Muscle of leg (tissue), 3 donors: ENCODE measurements at regions not wholly inside any gene's neighbourhood (a gene's known extent, or its start where the extent isn't known, plus 50 kb on each side); places are given as distances from the start of the nearest gene placed in this dataset.

Experiments used
- DNase-seq: peaks from one replicate; pipeline ENCODE4 v3.0.0; 2013
- H3K27ac ChIP-seq: one replicate; pipeline ENCODE4 v1.5.1; 2013; ENCODE audit warnings: mild to moderate bottlenecking, low read length, control low read depth
- H3K27me3 ChIP-seq: one replicate; pipeline ENCODE4 v1.6.1; 2013; ENCODE audit warnings: low read length; ENCODE audit not compliant: control insufficient read depth, insufficient read depth
- H3K36me3 ChIP-seq: one replicate; pipeline ENCODE4 v1.6.1; 2013; ENCODE audit warnings: low read length; ENCODE audit not compliant: control insufficient read depth, insufficient read depth
- H3K4me1 ChIP-seq: one replicate; pipeline ENCODE4 v1.6.1; 2013; ENCODE audit warnings: low read length; ENCODE audit not compliant: control insufficient read depth, insufficient read depth
- H3K4me3 ChIP-seq: one replicate; pipeline ENCODE4 v1.5.1; 2013; ENCODE audit warnings: low read length, control low read depth
- H3K9me3 ChIP-seq: replicated peaks from 2 replicates; pipeline ENCODE4 v1.6.1; 2013; ENCODE audit warnings: low read depth, low read length; ENCODE audit not compliant: control insufficient read depth
- WGBS: methylation state at CpG from one replicate; pipeline ENCODE4 v1.1.5; 2013; ENCODE audit warnings: missing lambda C conversion rate; ENCODE audit not compliant: insufficient coverage; 5-methylcytosine and 5-hydroxymethylcytosine counted together

DNA sequence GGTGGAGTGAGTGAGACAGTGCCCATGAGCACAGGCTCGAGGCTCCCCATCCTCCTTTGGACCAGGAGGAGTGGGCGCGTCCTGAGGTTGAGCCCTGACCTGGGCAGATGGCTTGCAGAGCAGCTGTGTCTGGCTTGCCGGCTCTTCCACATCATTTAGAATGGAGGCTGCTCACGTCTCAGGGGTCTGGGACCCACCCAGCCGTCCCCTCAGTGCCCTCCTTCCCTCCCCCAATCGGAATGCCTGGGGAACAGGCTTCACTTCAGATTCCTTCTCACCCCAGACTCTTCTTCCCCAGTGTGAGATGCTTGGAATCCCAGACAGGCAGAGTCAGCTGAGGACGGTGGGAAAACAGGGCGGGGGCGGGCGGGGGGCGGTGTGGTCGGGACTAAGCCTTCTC, 968.6 kb upstream of the ZNF722 start:
- DNase-seq, result no peak
- Histone ChIP-seq H3K4me1 (no peaks in the 10 kb centered on the region), H3K4me3 (no peak overlapping the region), H3K36me3 (no peaks in the 10 kb centered on the region), H3K9me3 (peaks cover 42% of the 10 kb centered on the region), H3K27ac (no peak overlapping the region), H3K27me3 (no peaks in the 10 kb centered on the region)
- 71% methylated on average over 7 of the region's 13 CpGs for WGBS

DNA sequence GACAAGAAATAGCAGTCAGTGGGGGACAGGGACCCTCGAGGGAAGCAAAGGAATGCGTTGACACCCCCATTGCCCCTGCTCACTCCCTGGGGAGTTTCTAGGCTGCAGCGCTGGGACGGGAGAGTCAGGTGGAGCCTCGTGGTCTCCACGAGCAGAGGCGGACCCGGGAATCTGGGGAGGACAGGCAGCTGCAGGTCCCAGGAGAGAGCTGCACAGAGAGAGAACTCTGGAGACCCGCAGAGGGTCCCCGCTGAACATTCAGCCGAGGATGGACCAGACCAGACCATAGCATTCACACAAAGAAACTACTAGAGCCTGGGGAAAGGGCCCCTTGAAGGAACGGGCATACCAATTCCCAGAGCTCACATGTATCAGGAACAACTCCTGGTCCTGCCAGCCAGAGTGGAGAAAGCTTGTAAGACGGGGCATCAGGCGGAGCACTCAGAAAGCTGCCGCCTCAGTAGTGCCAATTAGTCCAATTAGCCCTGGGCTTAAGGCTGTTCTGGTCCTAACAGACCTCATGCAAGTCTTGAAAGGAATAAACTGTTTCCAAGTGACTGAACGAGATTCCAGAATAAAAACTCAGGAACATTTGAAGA, 966.7 kb upstream of the ZNF722 start:
- Histone ChIP-seq H3K36me3 (no peaks in the 10 kb centered on the region), H3K4me1 (no peaks in the 10 kb centered on the region), H3K27me3 (no peaks in the 10 kb centered on the region), H3K4me3 (no peak overlapping the region), H3K27ac (no peak overlapping the region), H3K9me3 (peaks cover 43% of the 10 kb centered on the region)
- DNase-seq, result no peak
- 79% methylated on average over 12 of the region's 16 CpGs for WGBS

DNA sequence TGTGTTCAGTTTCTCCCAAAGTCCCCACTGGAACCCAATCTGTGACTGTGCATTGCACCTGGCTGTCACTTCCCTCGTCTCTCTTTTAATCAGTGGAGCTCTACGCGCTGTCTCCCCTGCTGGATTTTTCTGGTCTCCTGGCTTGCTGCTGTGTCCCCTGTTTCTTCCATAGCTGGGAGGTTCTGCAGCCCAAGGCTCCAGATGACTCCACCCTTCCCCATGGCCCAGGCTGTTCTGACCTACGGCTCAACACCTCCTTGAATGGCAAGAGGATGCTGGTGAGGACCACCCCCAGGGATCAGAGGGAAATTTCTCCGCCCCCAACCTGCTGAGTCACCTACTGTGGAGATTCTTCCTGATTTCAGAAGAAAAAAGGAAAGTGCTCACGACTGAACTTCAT, 961.4 kb upstream of the ZNF722 start:
- no peak overlapping the region for H3K27ac ChIP-seq
- no peaks in the 10 kb centered on the region for H3K4me1 ChIP-seq
- no peaks in the 10 kb centered on the region for H3K36me3 ChIP-seq
- DNase-seq, result no peak
- H3K27me3 ChIP-seq, result no peaks in the 10 kb centered on the region
- 97% methylated on average over 3 of the region's 6 CpGs for WGBS
- peaks cover 65% of the 10 kb centered on the region for H3K9me3 ChIP-seq
- no peak overlapping the region for H3K4me3 ChIP-seq

DNA sequence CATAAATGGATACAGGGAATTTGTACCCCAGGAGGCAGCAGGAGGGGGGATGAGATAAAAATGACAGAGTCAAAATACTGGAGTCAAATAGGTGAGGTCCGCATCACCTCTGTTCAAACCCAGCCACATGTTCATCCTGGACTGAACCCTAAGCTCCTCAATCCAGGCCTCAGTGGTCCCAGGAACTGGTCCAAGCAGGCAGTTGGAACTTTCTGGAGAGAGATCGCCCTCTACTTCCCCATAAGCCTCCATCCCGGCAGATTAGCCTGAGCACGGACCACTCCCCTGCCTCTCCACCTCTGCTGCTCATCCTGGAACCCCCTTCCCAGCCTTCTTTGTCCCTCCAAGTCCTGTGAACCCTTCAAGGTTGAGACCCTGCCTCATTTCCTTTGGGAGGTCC, 959.7 kb upstream of the ZNF722 start:
- DNase-seq, result no peak
- Histone ChIP-seq H3K4me3 (no peak overlapping the region), H3K27ac (no peak overlapping the region), H3K36me3 (no peaks in the 10 kb centered on the region), H3K9me3 (peaks cover 69% of the 10 kb centered on the region), H3K4me1 (no peaks in the 10 kb centered on the region), H3K27me3 (no peaks in the 10 kb centered on the region)
- WGBS, result 75% methylated on average over 3 of the region's 4 CpGs

DNA sequence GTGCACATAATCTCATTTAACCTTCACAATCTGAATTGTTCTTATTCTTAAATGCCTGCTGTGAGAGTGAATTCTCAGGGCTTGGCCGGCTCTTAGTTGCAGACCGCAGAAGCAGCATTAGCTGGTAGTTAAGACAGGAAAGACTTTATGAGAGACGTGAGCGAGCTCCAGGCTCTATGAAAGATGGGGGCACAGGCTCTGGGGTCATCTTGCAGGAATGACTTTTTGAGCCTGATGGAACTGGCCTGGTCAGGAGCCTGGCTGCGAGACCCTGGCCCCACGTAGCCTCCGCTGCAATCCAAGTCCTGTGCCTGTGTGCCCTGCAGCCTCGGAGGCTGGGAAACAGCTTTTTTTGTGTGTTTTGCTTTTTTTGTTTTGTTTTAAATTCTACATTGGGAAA, 958.8 kb upstream of the ZNF722 start:
- Histone ChIP-seq H3K36me3 (no peaks in the 10 kb centered on the region), H3K27ac (no peak overlapping the region), H3K9me3 (peaks cover 68% of the 10 kb centered on the region), H3K4me3 (no peak overlapping the region), H3K27me3 (no peaks in the 10 kb centered on the region), H3K4me1 (no peaks in the 10 kb centered on the region)
- WGBS, result 92% methylated on average over 7 of the region's 8 CpGs
- DNase-seq, result no peak

DNA sequence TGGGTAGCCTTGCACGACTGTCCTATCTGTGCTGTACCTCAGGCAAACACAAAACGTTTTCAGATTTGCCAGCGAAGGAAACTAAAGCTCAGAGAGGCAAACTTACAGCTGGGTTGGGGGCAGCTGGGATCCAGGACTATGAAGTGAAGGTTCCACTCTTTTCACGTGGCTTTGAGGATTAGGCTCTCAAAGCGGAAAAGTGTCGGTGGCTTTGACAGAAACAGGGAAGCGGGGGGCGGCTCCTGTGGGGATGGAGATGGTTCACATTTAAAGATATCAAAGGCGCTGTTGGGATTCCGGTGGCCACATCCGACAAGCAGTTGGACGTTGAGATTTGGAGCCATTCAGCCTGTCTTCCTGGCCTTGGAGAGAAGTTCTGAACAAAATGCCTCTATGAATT, 958.3 kb upstream of the ZNF722 start:
- Histone ChIP-seq H3K9me3 (peaks cover 67% of the 10 kb centered on the region), H3K27ac (no peak overlapping the region), H3K27me3 (no peaks in the 10 kb centered on the region), H3K4me3 (no peak overlapping the region), H3K4me1 (no peaks in the 10 kb centered on the region), H3K36me3 (no peaks in the 10 kb centered on the region)
- 81% methylated on average over 8 of the region's 12 CpGs for WGBS
- DNase-seq, result no peak

DNA sequence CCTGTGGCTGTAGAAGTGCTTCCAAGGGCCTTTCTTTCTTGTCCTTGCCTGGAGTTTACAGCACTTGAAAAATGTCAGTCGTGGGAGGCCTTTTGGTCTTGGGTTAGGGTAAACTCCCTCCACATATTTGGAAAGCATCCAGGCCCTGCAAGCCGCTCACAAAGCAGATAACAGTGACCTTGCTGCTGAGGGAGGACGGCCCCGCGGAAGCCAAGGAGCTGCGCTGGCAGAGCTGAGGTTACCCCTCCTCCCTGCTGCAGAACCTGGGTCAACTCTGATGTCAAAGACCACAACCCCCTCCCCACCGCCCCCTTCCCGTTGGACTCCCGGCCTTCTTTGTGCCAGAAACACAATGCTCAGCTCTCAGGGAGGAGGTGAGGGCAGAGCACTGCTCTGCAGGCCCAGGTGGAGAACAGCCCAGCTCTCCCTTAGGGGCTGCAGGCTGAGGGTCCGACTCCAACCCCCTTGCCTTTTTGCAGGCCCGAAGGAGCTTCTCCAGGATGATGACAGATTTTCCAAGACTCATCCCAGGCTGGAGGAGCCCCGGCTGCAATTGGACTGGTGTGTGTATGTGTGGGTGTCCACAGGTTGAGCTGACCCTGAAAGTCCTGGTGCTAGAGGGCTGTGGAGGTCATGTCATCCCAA, 957.6 kb upstream of the ZNF722 start:
- H3K9me3 ChIP-seq, result peaks cover 67% of the 10 kb centered on the region
- H3K36me3 ChIP-seq, result no peaks in the 10 kb centered on the region
- DNase-seq, result no peak
- H3K27ac ChIP-seq, result no peak overlapping the region
- H3K27me3 ChIP-seq, result no peaks in the 10 kb centered on the region
- WGBS, result 82% methylated on average over 7 of the region's 12 CpGs
- H3K4me3 ChIP-seq, result no peak overlapping the region
- H3K4me1 ChIP-seq, result no peaks in the 10 kb centered on the region

DNA sequence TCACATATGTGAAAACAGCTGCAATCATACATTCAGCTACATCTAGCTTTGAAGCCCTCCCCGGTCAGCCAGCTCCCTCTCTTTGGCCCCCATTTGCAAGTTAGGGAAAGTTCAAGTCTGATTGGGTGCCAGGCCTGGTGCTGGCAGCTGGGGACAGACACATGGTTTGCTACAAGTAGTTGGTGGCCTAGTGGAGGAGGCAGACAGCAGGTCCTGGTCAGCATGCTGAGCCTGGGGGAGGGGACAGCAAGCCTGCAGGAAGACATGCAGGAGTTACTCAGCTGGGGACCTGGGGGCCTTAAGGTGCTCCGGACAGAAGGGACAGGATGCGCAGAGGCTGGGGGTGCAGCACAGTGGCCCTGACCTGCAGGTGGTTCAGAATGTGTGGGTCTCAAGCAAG, 956.9 kb upstream of the ZNF722 start:
- DNase-seq, result no peak
- Histone ChIP-seq H3K4me3 (no peak overlapping the region), H3K36me3 (no peaks in the 10 kb centered on the region), H3K9me3 (peaks cover 70% of the 10 kb centered on the region), H3K27ac (no peak overlapping the region), H3K27me3 (no peaks in the 10 kb centered on the region), H3K4me1 (no peaks in the 10 kb centered on the region)
- WGBS, result no CpG with 5 or more reads among the region's 3 CpGs

DNA sequence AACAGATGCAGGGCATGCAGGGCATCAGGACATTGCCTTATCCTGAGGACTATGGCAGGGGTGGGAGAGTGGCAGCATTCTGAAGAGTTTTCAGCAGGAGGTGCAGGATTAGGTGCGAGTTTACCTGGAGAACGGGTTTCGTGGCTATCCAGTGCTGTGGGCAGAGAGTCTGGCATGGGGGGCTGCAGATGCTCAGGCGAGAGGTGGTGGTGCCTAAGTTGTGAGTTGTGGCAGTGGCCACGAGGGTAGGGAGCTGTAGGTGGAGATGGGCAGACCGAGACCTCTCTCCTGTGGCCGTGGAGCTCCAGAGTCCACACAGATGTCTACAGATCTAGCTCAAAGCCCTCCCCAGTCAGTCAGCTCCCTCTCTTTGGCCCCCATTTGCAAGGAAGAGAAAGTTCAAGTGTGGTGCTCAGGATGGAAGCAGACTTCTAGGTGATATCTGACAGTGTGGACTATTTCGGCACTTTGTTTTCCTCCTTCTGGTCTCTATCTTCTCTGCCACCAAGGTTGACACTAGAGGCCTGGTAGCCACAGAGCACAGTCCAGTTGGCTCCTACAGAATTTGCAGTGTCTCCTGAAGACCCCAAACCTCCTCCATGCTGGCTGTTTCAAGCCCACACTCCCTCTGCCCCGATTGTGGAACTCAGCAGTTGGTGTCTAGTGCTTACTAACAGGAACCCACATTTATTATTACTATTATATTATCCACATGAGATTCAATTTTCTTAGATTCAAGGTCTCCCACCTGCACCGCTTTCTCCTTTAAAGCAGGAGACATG, 955.7 kb upstream of the ZNF722 start:
- Histone ChIP-seq H3K9me3 (peaks cover 74% of the 10 kb centered on the region), H3K4me3 (no peak overlapping the region), H3K27ac (no peak overlapping the region), H3K4me1 (no peaks in the 10 kb centered on the region), H3K36me3 (no peaks in the 10 kb centered on the region), H3K27me3 (no peaks in the 10 kb centered on the region)
- DNase-seq, result no peak
- WGBS, result 58% methylated on average over 6 of the region's 10 CpGs

DNA sequence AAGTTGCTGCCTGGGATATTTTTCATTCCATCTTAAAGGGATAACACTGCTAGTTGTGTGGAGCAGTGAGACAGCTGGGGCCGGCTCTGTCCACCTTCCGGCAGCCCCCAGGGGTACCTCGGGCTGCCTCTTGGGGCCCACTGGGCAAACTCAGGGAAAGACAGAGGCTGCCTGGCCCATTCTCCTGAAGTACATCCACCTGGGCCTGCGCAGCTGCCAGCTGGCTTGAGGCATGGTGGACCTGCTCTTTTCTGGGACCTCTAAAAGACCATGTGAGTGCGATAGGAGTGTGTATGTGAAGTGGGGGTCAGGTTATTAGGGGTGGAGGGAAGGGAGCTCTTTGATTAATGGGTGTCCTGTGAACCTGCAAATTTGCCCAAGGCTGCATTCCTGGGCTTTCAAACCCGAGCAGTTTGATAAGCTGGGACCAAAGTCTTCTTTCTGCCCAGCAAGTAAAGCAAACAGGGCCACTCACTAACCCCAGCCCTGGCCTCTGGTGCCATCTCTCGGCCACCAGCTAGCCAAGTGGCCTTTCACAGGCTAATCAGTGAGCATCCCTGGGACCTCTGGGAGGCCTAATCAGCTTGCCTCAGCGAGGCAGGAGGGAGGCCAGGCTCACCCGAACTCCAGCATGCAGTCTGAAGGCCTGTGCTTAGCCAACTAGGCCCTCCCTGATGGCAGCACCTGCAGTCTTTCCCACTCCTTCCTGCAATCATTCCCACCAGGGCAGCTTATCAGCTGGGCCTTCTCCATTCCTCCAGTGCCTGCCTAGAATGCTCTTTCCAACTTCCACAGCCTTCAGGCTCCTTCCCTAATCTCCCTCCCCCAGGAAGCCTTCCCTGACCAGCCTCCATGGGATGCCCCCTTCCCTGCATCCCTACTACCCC, 954.7 kb upstream of the ZNF722 start:
- Histone ChIP-seq H3K27me3 (no peaks in the 10 kb centered on the region), H3K4me1 (no peaks in the 10 kb centered on the region), H3K9me3 (peaks cover 73% of the 10 kb centered on the region), H3K27ac (no peak overlapping the region), H3K4me3 (no peak overlapping the region), H3K36me3 (no peaks in the 10 kb centered on the region)
- 63% methylated on average over 8 of the region's 9 CpGs for WGBS
- DNase-seq, result no peak
